ENCODE measurements at regions not wholly inside any gene's neighbourhood (a gene's known extent, or its start where the extent isn't known, plus 50 kb on each side); places are given as distances from the start of the nearest gene placed in this dataset.

DNA sequence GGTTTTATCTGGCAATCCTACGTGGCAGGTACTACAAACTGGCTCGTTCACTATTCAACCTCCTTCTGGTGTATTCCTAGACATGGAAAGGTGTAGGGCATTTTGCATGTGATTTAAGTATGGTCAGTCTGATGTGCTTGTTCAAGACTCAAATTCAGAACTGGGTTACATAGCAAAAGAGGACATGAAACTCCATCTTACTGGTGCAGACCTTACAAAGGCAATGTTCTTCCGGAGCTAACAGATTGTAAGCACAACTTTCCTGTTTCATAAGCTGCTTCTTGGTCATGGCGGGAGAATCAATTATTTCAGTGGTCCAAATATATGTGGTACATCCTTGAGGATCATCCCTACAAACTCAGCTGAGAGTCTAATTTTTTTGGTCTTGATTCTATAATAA, 703.4 kb downstream of the EPM2A start:
- TF ChIP-seq, protein P1, sequence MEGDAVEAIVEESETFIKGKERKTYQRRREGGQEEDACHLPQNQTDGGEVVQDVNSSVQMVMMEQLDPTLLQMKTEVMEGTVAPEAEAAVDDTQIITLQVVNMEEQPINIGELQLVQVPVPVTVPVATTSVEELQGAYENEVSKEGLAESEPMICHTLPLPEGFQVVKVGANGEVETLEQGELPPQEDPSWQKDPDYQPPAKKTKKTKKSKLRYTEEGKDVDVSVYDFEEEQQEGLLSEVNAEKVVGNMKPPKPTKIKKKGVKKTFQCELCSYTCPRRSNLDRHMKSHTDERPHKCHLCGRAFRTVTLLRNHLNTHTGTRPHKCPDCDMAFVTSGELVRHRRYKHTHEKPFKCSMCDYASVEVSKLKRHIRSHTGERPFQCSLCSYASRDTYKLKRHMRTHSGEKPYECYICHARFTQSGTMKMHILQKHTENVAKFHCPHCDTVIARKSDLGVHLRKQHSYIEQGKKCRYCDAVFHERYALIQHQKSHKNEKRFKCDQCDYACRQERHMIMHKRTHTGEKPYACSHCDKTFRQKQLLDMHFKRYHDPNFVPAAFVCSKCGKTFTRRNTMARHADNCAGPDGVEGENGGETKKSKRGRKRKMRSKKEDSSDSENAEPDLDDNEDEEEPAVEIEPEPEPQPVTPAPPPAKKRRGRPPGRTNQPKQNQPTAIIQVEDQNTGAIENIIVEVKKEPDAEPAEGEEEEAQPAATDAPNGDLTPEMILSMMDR (IDR thresholded peaks at IDR 0.05; ENCODE audit: extremely low read depth, missing control alignments): no peak
- no peak for DNase-seq (ENCODE audit: low spot score)

DNA sequence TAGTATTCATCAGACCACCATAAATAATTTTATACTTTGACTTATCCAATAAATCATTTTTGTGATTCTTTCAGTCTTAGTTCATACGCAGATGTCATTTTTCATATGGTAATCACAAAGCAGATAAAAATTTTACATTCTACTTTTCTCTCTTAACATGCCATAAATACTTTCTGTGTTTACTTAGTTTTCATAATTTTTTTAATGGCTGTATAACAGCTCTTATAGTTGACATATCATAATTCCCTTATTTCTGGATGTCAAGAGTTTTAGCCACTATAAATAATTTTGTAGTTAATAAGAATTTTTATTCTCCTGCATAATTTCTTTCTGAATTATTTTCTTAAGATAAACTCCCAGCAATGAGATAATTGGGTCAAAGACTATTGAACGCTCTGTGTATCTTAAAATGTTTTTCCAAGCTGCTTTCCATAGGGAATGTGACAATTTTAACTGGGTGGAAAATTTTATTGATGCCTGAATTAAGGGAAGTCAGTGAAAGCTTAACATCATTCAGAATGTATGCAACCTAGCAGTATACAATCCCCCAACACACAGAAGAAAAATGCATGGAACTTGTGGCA, 702.7 kb downstream of the EPM2A start:
- DNase-seq (ENCODE audit: low spot score): no peak
- TF ChIP-seq, protein P1 (IDR thresholded peaks at IDR 0.05; ENCODE audit: extremely low read depth, missing control alignments): no peak

DNA sequence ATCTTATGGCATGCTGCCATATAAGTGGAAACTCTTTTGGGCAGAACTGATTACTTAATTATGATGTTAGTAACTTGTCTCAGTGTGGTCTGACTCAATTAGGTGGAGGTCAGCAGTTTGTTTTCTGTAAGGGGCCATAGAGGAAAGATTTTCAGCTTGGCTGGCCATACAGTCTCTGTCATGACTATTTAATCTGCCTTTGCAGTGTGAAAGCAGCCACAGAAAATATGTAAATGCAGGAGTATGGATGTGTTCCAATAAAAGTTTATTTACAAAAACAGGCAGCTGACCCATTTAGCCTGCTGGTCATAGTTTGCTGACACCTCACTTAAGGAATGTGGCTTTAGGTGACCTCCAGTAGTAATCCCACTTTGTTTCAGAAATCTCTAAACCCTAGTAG, 700.7 kb downstream of the EPM2A start:
- no peak for DNase-seq (ENCODE audit: low spot score)
- TF ChIP-seq, protein P1 (IDR thresholded peaks at IDR 0.05; ENCODE audit: extremely low read depth, missing control alignments): no peak

DNA sequence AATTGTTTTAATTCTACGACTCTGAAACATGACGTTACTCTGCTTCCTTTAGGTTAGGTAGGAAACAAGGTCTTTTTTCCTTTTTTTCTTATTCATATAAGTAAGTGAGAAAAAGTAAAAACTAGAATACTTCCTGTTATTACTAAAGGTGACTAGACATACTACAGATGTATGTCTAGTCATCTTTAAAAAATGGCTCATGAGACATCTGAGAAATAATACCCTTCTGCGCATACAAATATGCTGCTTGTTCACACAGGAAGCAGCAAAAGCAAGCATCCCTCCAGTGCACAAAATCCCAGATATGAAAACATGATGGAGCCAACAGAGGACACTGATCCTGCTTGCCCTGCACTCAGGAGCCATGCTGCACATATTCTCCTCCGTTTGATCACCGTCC, 699.1 kb downstream of the EPM2A start:
- TF ChIP-seq, protein P1 (IDR thresholded peaks at IDR 0.05; ENCODE audit: extremely low read depth, missing control alignments): no peak
- DNase-seq (ENCODE audit: low spot score): no peak

DNA sequence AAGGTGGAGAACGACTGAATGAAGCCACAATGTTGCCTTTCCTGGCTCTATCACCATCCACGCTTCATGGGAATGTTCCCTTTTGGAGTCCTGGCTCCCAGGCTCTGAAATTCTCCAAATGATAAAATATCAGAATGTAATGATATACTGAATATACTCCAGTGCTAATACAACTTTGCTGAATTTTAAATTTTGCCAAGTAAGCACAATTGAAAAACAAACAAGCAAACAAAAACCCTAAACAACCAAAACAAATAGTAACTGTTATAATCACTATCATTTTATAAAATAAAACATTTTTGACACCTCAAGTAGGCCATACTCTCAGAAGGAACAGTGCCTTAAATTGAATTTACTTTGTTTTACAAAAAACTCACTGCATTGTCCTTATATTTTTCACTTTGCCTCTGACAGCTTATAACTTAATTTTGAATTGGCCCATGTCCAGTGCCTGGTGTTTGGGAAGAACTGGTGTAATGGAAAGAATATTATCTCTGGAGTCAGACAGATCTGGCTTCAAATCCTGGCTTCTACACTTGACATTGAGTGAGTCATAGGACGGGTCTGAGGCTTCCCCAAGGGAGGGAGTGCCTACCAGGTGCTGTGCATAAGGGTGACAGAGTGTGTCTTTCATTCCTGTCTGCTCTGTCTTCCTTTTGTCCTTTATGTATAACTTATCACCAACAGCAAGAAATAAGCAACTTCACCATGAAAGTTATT, 698.3 kb downstream of the EPM2A start:
- no peak for DNase-seq (ENCODE audit: low spot score)
- TF ChIP-seq, protein P1 (IDR thresholded peaks at IDR 0.05; ENCODE audit: extremely low read depth, missing control alignments): no peak

DNA sequence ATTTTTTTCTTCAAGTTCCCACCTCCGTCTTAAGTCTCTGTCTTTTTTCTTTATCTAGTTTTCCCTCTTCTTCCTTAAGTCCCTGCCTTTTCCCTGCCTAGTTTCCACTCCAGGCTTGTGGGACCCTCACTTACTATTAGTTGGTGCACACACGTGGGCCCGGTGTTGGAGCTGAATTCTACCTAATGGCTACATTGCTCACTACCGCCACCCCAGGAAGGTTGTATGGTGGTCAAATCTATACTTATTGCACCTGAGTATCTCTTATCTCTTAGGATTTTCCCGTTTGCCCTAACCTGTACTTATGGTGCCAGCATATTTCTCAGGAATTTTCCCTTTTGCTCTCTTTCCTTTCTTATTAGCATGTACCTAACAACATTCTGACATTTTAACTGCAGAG, 692.8 kb downstream of the EPM2A start:
- TF ChIP-seq, protein P1 (IDR thresholded peaks at IDR 0.05; ENCODE audit: extremely low read depth, missing control alignments): no peak
- no peak for DNase-seq (ENCODE audit: low spot score)

DNA sequence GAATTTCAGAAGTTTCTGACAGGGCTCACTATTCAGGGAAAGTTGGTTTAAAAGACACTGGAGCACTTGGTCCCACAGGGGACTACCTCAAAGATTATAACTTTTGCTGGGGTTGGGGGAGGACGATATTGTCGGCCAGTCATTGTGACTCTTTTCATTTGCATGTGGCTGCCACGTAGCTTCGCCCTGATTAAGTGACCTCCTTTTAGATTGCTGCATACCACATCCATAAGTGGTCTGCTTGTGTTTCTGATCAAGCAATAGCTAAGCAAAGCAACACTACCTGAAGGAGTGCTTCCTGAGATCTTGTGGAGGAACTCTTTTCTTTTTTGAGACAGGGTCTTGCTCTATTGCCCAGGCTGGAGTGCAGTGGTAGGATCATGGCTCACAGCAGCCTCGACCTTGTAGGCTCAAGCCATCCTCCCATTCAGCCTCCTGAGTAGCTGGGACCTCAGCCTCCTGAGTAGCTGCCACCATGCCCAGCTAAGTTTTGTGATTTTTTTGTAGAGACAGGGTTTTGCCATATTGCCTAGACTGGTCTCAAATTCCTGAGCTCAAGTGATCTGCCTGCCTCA, 691.3 kb downstream of the EPM2A start:
- TF ChIP-seq, protein P1 (IDR thresholded peaks at IDR 0.05; ENCODE audit: extremely low read depth, missing control alignments): no peak
- DNase-seq (ENCODE audit: low spot score): no peak

All from GM20000 (cell line).